Neural cell (in vitro differentiated cells): ENCODE measurements at regions not wholly inside any gene's neighbourhood (a gene's known extent, or its start where the extent isn't known, plus 50 kb on each side); places are given as distances from the start of the nearest gene placed in this dataset.

Source experiments
- H2AFZ ChIP-seq: fragments of 200-600, 300-800 bp; sonication (generic), shearing (Covaris generic); 2 replicates; pipeline ENCODE4 v1.6.0; 2014; ENCODE audit warnings: low read depth, mild to moderate bottlenecking, antibody characterized with exemption, low read length, moderate library complexity
- H3F3A ChIP-seq: fragments of 200-600 bp; shearing (Covaris generic); 2 replicates; pipeline ENCODE4 v1.6.1; 2016; ENCODE audit warnings: mild to moderate bottlenecking, moderate library complexity, mixed read lengths, antibody characterized with exemption, low read length; ENCODE audit not compliant: insufficient read depth, poor library complexity, severe bottlenecking
- H3K27ac ChIP-seq: fragments of 200-600, 300-800 bp; sonication (generic), shearing (Covaris generic); 2 replicates; pipeline ENCODE4 v1.5.1; 2014; ENCODE audit warnings: mild to moderate bottlenecking, low read length, moderate library complexity
- H3K27me3 ChIP-seq: fragments of 300-800, 200-600 bp; sonication (generic), shearing (Covaris generic); 2 replicates; pipeline ENCODE4 v1.6.0; 2014; ENCODE audit warnings: mild to moderate bottlenecking, low read depth, low read length, moderate library complexity; ENCODE audit not compliant: insufficient read depth
- H3K36me3 ChIP-seq: fragments of 300-800, 200-600 bp; sonication (generic), shearing (Covaris generic); 2 replicates; pipeline ENCODE4 v1.5.1; 2014; ENCODE audit warnings: mild to moderate bottlenecking, antibody characterized with exemption, low read length, moderate library complexity; ENCODE audit not compliant: insufficient read depth
- H3K4me2 ChIP-seq: fragments of 300-800, 200-600 bp; sonication (generic), shearing (Covaris generic); 2 replicates; pipeline ENCODE4 v1.6.0; 2014; ENCODE audit warnings: mild to moderate bottlenecking, low read length
- H3K4me3 ChIP-seq: fragments of 300-800, 200-600 bp; sonication (generic), shearing (Covaris generic); 2 replicates; pipeline ENCODE4 v1.5.1; 2014; ENCODE audit warnings: mild to moderate bottlenecking, low read length, moderate library complexity
- H3K79me2 ChIP-seq: fragments of 200-600 bp; shearing (Covaris generic); replicated peaks from 2 replicates; pipeline ENCODE4 v1.6.0; 2014; ENCODE audit warnings: mild to moderate bottlenecking, low read length, moderate library complexity; ENCODE audit not compliant: insufficient read depth
- H3K9ac ChIP-seq: fragments of 300-800, 200-600 bp; sonication (generic), shearing (Covaris generic); 2 replicates; pipeline ENCODE4 v1.6.1; 2016; ENCODE audit warnings: mild to moderate bottlenecking, low read length, mixed read lengths
- H3K9me2 ChIP-seq: fragments of 200-600 bp; shearing (Covaris generic); 2 replicates; pipeline ENCODE4 v1.6.1; 2016; ENCODE audit warnings: mild to moderate bottlenecking, low read length, mixed read lengths; ENCODE audit not compliant: insufficient read depth
- H3K9me3 ChIP-seq: fragments of 200-600, 300-800 bp; sonication (generic), shearing (Covaris generic); 2 replicates; pipeline ENCODE4 v1.6.1; 2016; ENCODE audit warnings: mild to moderate bottlenecking, mixed run types, low read length, moderate library complexity, mixed read lengths
- H4K20me1 ChIP-seq: fragments of 200-600 bp; shearing (Covaris generic); 2 replicates; pipeline ENCODE4 v1.6.1; 2016; ENCODE audit warnings: mild to moderate bottlenecking, mixed run types; ENCODE audit not compliant: insufficient read depth
- CTCF ChIP-seq: fragments of 450-650 bp; IDR thresholded peaks from 2 replicates; pipeline ENCODE4 v1.5.1; 2014; ENCODE audit warnings: antibody characterized with exemption, mild to moderate bottlenecking, moderate library complexity; ENCODE audit not compliant: poor library complexity, severe bottlenecking
- EP300 ChIP-seq: fragments of 450-650 bp; conservative IDR thresholded peaks from 2 replicates; pipeline ENCODE4 v1.6.1; 2014; ENCODE audit warnings: antibody characterized with exemption, mild to moderate bottlenecking, moderate library complexity; ENCODE audit not compliant: poor library complexity, severe bottlenecking
- EZH2 ChIP-seq: fragments of 200-600, 300-800 bp; shearing (Covaris generic), sonication (generic); IDR thresholded peaks from 2 replicates; pipeline ENCODE4 v1.6.1; 2014; ENCODE audit warnings: antibody characterized with exemption, low read length, borderline replicate concordance, mild to moderate bottlenecking; ENCODE audit not compliant: insufficient read depth, poor library complexity, severe bottlenecking
- MXI1 ChIP-seq: fragments of 450-650 bp; conservative IDR thresholded peaks from 2 replicates; pipeline ENCODE4 v1.6.1; 2014; ENCODE audit warnings: antibody characterized with exemption, mild to moderate bottlenecking; ENCODE audit not compliant: poor library complexity, severe bottlenecking
- POLR2AphosphoS5 ChIP-seq: IDR thresholded peaks from 2 replicates; pipeline ENCODE4 v1.6.1; 2012
- RAD21 ChIP-seq: fragments of 450-650 bp; conservative IDR thresholded peaks from 2 replicates; pipeline ENCODE4 v1.6.1; 2014; ENCODE audit warnings: antibody characterized with exemption, mild to moderate bottlenecking, moderate library complexity
- REST ChIP-seq: IDR thresholded peaks from 2 replicates; pipeline ENCODE4 v1.6.1; 2012; ENCODE audit warnings: borderline replicate concordance
- SMC3 ChIP-seq: fragments of 450-650 bp; conservative IDR thresholded peaks from 2 replicates; pipeline ENCODE4 v1.6.1; 2014; ENCODE audit warnings: antibody characterized with exemption, mild to moderate bottlenecking, moderate library complexity; ENCODE audit not compliant: poor library complexity
- TAF1 ChIP-seq: IDR thresholded peaks from 2 replicates; pipeline ENCODE4 v1.6.1; 2012; ENCODE audit warnings: low read depth

- no peaks in the 10 kb centered on the region for H3K9me2 ChIP-seq
- no peaks in the 10 kb centered on the region for H3F3A ChIP-seq
- no peaks in the 10 kb centered on the region for H3K27me3 ChIP-seq
- no peaks in the 10 kb centered on the region for H3K79me2 ChIP-seq
- H4K20me1 ChIP-seq: no peaks in the 10 kb centered on the region
- H3K4me2 ChIP-seq: no peak overlapping the region
- H3K36me3 ChIP-seq: no peaks in the 10 kb centered on the region
- H2AFZ ChIP-seq: no peak overlapping the region
- no peak overlapping the region for H3K4me3 ChIP-seq
- no peak overlapping the region for H3K9ac ChIP-seq
- TF ChIP-seq MXI1: no peak
- no peak overlapping the region for H3K27ac ChIP-seq
- H3K9me3 ChIP-seq: no peaks in the 10 kb centered on the region
Observed at GRCh38 chr2:239553376-239554000, 152.7 kb upstream of the HDAC4 start.

- no peaks in the 10 kb centered on the region for H3K9me2 ChIP-seq
- H3K79me2 ChIP-seq: no peaks in the 10 kb centered on the region
- no peaks in the 10 kb centered on the region for H4K20me1 ChIP-seq
- no peak overlapping the region for H3K9ac ChIP-seq
- H3K27ac ChIP-seq: no peak overlapping the region
- no peak overlapping the region for H2AFZ ChIP-seq
- H3K4me3 ChIP-seq: no peak overlapping the region
- no peaks in the 10 kb centered on the region for H3K36me3 ChIP-seq
- H3F3A ChIP-seq: no peaks in the 10 kb centered on the region
- H3K9me3 ChIP-seq: no peaks in the 10 kb centered on the region
- no peak for TF ChIP-seq REST
- no peak for TF ChIP-seq MXI1
- TF ChIP-seq SMC3: no peak
- no peak for TF ChIP-seq RAD21
- TF ChIP-seq CTCF: no peak
- TF ChIP-seq TAF1: no peak
- no peak for TF ChIP-seq EZH2
- TF ChIP-seq EP300: no peak
- no peak for TF ChIP-seq POLR2AphosphoS5
- H3K4me2 ChIP-seq: no peak overlapping the region
- H3K27me3 ChIP-seq: no peaks in the 10 kb centered on the region
Observed at GRCh38 chr2:239552213-239552926, 151.6 kb upstream of the HDAC4 start.
